ENCODE measurements at regions not wholly inside any gene's neighbourhood (a gene's known extent, or its start where the extent isn't known, plus 50 kb on each side); places are given as distances from the start of the nearest gene placed in this dataset.

DNA sequence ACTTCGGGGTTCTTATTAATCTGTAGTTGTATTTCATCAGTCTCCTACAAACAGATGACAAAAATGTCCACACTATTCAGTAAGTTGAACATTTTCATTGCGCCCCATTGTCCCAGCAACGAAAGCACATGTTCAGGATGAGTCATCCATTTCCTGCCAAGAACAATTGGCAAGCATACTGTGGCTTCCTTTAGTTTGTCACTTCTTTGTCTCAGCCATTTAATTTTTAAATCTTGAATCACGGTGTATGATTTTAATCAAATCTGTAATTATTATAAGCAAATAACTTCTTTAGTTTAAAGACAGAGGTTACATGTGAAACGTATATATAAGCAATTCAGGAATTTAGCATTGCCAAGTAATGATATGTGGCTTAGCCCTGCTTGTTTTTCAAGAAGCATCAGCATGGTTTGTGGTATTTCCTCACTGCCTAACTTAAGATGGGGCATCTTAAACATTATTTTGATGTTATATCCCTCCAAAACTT lies 211.3 kb upstream of the KRR1 start:
- Histone ChIP-seq H3K4me1 (ENCODE audit: low read length) (no peaks in the 10 kb centered on the region), H3K36me3 (replicated peaks; ENCODE audit: low read depth, low read length) (no peaks in the 10 kb centered on the region), H3K9me3 (ENCODE audit: insufficient read depth, low read length) (no peaks in the 10 kb centered on the region), H4K20me1 (ENCODE audit: insufficient read depth, low read length) (no peaks in the 10 kb centered on the region), H3K4me3 (ENCODE audit: low read length) (no peak overlapping the region), H3K79me2 (ENCODE audit: low read length) (no peaks in the 10 kb centered on the region), H3K27ac (ENCODE audit: low read length) (no peak overlapping the region), H3K27me3 (ENCODE audit: low read depth, low read length) (peaks cover 6% of the 10 kb centered on the region), H3K9ac (ENCODE audit: low read length) (no peak overlapping the region), H3K4me2 (ENCODE audit: low read length) (no peak overlapping the region), H2AFZ (ENCODE audit: low read depth, low read length) (no peak overlapping the region)
- TF ChIP-seq CTCF (IDR thresholded peaks at IDR 0.05; ENCODE audit: low read depth, low read length) (no peak), EZH2phosphoT487 (IDR thresholded peaks at IDR 0.05; ENCODE audit: low read depth) (no peak)

DNA sequence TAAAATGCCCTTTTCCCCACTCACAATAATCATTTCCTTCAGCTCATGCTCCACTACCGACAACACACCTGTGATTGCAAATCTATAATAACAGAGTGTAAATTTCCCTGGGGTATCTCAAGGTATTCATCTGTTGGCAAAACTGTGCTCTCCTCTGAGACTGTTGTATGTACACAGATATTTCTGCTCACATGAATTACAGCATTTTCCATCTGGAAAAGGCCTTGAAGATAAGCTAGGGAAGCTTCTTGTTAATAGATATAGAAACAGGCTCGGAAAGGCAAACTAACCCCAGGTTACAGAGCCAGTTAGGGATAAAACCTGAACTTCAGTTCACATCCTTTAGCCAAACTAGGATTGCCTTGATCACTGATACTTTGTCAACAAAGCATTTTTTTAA lies 210.4 kb upstream of the KRR1 start:
- Histone ChIP-seq H3K9ac (ENCODE audit: low read length) (no peak overlapping the region), H3K27me3 (ENCODE audit: low read depth, low read length) (peaks cover 6% of the 10 kb centered on the region), H2AFZ (ENCODE audit: low read depth, low read length) (no peak overlapping the region), H3K4me2 (ENCODE audit: low read length) (no peak overlapping the region), H3K4me3 (ENCODE audit: low read length) (no peak overlapping the region), H3K4me1 (ENCODE audit: low read length) (no peaks in the 10 kb centered on the region), H3K27ac (ENCODE audit: low read length) (no peak overlapping the region), H3K9me3 (ENCODE audit: insufficient read depth, low read length) (no peaks in the 10 kb centered on the region), H4K20me1 (ENCODE audit: insufficient read depth, low read length) (no peaks in the 10 kb centered on the region), H3K79me2 (ENCODE audit: low read length) (no peaks in the 10 kb centered on the region), H3K36me3 (replicated peaks; ENCODE audit: low read depth, low read length) (no peaks in the 10 kb centered on the region)
- TF ChIP-seq CTCF (IDR thresholded peaks at IDR 0.05; ENCODE audit: low read depth, low read length), result no peak
- TF ChIP-seq EZH2phosphoT487 (IDR thresholded peaks at IDR 0.05; ENCODE audit: low read depth), result no peak

DNA sequence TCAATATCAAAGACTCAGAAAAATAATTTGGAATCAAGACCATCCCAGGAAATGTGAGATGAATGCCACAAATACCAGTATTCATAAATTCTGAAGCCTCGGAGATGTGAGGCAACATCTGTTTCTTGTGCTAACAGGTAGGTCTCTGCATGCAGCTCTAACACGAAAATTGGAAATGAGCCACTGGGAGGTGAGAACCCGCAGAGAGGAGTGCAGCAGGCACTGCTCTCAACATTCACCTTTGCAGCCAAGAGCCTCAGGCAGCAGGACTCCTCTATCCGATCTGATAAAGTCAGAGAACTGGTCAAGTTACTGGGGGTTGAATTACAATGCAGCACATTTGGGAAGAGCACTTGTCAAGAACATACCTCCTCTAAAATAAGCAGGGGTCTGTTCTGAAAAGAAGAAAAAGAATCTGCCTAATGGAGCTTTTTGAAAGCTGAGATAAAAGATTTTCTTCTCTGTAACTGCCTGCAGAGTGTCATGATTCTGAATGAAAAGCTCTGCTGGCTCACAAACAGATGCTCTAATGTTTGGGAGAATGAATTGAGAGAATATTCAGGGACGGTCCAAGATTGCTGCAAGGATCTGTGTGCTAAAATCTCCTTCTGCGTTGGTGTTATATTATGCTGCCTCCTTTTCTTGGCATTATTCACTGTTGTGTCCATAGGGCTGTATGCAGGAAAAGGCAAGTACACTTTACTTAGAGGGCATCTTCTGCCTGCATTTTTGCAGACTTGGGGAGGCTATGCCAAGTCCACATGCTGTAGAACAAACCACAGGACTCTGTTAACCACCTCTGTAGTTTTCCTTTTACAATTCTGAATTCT lies 209.6 kb upstream of the KRR1 start:
- no peaks in the 10 kb centered on the region for H3K36me3 ChIP-seq (replicated peaks; ENCODE audit: low read depth, low read length)
- no peaks in the 10 kb centered on the region for H3K79me2 ChIP-seq (ENCODE audit: low read length)
- no peak overlapping the region for H3K27ac ChIP-seq (ENCODE audit: low read length)
- H3K4me1 ChIP-seq (ENCODE audit: low read length), result no peaks in the 10 kb centered on the region
- no peak overlapping the region for H3K9ac ChIP-seq (ENCODE audit: low read length)
- no peak overlapping the region for H2AFZ ChIP-seq (ENCODE audit: low read depth, low read length)
- H4K20me1 ChIP-seq (ENCODE audit: insufficient read depth, low read length), result no peaks in the 10 kb centered on the region
- TF ChIP-seq EZH2phosphoT487 (IDR thresholded peaks at IDR 0.05; ENCODE audit: low read depth), result no peak
- TF ChIP-seq CTCF (IDR thresholded peaks at IDR 0.05; ENCODE audit: low read depth, low read length), result no peak
- no peak overlapping the region for H3K4me2 ChIP-seq (ENCODE audit: low read length)
- peaks cover 6% of the 10 kb centered on the region for H3K27me3 ChIP-seq (ENCODE audit: low read depth, low read length)
- no peak overlapping the region for H3K4me3 ChIP-seq (ENCODE audit: low read length)
- H3K9me3 ChIP-seq (ENCODE audit: insufficient read depth, low read length), result no peaks in the 10 kb centered on the region

DNA sequence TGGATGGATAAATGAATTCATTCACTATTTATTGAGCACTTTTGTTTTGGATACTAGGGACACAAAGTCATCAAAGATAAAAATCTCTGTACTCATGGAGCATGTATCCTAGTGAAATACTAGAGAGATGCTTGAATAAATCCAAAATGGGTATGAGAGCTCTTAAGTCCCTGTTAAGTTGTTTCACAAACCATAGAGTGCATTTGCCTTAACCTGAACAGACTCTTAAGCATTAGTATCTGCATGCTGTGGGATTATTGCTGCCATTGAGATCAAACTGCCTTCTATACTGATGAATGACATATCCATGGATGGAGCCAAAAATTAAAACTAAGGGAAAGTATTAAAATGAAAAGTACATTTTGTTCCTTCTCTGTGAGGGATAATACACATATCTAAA lies 206.5 kb upstream of the KRR1 start:
- Histone ChIP-seq H3K9ac (ENCODE audit: low read length) (no peak overlapping the region), H3K9me3 (ENCODE audit: insufficient read depth, low read length) (no peaks in the 10 kb centered on the region), H3K27me3 (ENCODE audit: low read depth, low read length) (peaks cover 6% of the 10 kb centered on the region), H3K79me2 (ENCODE audit: low read length) (no peaks in the 10 kb centered on the region), H3K4me2 (ENCODE audit: low read length) (no peak overlapping the region), H2AFZ (ENCODE audit: low read depth, low read length) (no peak overlapping the region), H3K27ac (ENCODE audit: low read length) (no peak overlapping the region), H3K4me1 (ENCODE audit: low read length) (no peaks in the 10 kb centered on the region), H3K4me3 (ENCODE audit: low read length) (no peak overlapping the region), H4K20me1 (ENCODE audit: insufficient read depth, low read length) (no peaks in the 10 kb centered on the region), H3K36me3 (replicated peaks; ENCODE audit: low read depth, low read length) (no peaks in the 10 kb centered on the region)
- TF ChIP-seq EZH2phosphoT487 (IDR thresholded peaks at IDR 0.05; ENCODE audit: low read depth) (no peak), CTCF (IDR thresholded peaks at IDR 0.05; ENCODE audit: low read depth, low read length) (no peak)
